Thymus (tissue), 11 donors: ENCODE measurements at regions not wholly inside any gene's neighbourhood (a gene's known extent, or its start where the extent isn't known, plus 50 kb on each side); places are given as distances from the start of the nearest gene placed in this dataset.

Experiments
- DNase-seq, 9 donors: peaks; one replicate each; pipeline ENCODE4 v3.0.0-alpha.2; 2013; ENCODE audit warnings: low spot score in 9 of 9, low read depth in 6 of 9, missing footprints in 1 of 9
- H3K27ac ChIP-seq, 2 donors: one replicate each; pipeline ENCODE4 v1.5.1; 2013; ENCODE audit warnings: control low read depth in 1 of 2, low read depth in 1 of 2, low read length in 1 of 2, mild to moderate bottlenecking in 1 of 2, moderate library complexity in 1 of 2
- H3K27me3 ChIP-seq, 2 donors: one replicate each; pipeline ENCODE4 v1.5.1; 2013; ENCODE audit warnings: low read length in 1 of 2; ENCODE audit not compliant: control insufficient read depth in 2 of 2, insufficient read depth in 1 of 2
- H3K36me3 ChIP-seq, 2 donors: one replicate each; pipeline ENCODE4 v1.5.1; 2013; ENCODE audit warnings: low read length in 1 of 2, mild to moderate bottlenecking in 1 of 2, moderate library complexity in 1 of 2; ENCODE audit not compliant: control insufficient read depth in 2 of 2, insufficient read depth in 2 of 2
- H3K4me1 ChIP-seq, 2 donors: one replicate each; pipeline ENCODE4 v1.5.1; 2013; ENCODE audit warnings: low read length in 2 of 2; ENCODE audit not compliant: control insufficient read depth in 2 of 2, insufficient read depth in 2 of 2
- H3K4me3 ChIP-seq, 2 donors: one replicate each; pipeline ENCODE4 v1.5.1; 2013; ENCODE audit warnings: low read length in 2 of 2, control low read depth in 1 of 2, mild to moderate bottlenecking in 1 of 2
- H3K9me3 ChIP-seq, 2 donors: one replicate each; pipeline ENCODE4 v1.5.1; 2013; ENCODE audit warnings: low read length in 1 of 2, mild to moderate bottlenecking in 1 of 2; ENCODE audit not compliant: control insufficient read depth in 2 of 2, insufficient read depth in 1 of 2
- WGBS: extraction: QIAGEN DNeasy Blood & Tissue Kit; methylation state at CpG from one replicate; pipeline ENCODE4 v1.1.7; 2013; 5-methylcytosine and 5-hydroxymethylcytosine counted together
- donor health status: healthy.

GRCh38 chrX:10783451-10783995 is 163.1 kb upstream of the MID1 start:
- H3K4me1 ChIP-seq: no peaks in the 10 kb centered on the region
- no peak overlapping the region for H3K27ac ChIP-seq
- 97% methylated on average over 2 of the region's 2 CpGs for WGBS
- no peak for DNase-seq
- no peak overlapping the region for H3K4me3 ChIP-seq
- H3K36me3 ChIP-seq: no peaks in the 10 kb centered on the region
- H3K9me3 ChIP-seq: no peaks in the 10 kb centered on the region
- H3K27me3 ChIP-seq: no peaks in the 10 kb centered on the region

DNA sequence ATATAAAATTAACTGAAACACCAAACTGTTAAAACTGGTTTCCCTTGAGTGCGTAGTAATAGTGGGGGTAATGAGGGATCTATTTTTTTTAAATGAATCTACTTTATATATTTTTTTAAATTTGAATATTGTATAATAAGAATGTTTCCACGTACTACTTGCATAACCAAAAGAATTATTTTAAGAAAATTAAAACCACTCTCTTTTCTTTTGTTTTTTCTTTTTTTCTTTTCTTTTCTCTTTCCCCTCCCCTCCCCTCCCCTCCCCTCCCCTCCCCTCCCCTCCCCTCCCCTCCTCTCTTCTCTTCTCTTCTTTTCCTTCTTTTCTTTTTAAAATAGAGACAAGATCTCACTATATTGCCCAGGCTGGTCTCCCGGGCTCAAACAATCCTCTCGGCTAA is 166.9 kb upstream of the MID1 start:
- DNase-seq: no peak
- 95% methylated on average over 4 of the region's 4 CpGs for WGBS
- no peak overlapping the region for H3K4me3 ChIP-seq
- H3K27ac ChIP-seq: no peak overlapping the region
- H3K36me3 ChIP-seq: no peaks in the 10 kb centered on the region
- H3K27me3 ChIP-seq: no peaks in the 10 kb centered on the region
- H3K9me3 ChIP-seq: no peaks in the 10 kb centered on the region
- H3K4me1 ChIP-seq: no peaks in the 10 kb centered on the region

DNA sequence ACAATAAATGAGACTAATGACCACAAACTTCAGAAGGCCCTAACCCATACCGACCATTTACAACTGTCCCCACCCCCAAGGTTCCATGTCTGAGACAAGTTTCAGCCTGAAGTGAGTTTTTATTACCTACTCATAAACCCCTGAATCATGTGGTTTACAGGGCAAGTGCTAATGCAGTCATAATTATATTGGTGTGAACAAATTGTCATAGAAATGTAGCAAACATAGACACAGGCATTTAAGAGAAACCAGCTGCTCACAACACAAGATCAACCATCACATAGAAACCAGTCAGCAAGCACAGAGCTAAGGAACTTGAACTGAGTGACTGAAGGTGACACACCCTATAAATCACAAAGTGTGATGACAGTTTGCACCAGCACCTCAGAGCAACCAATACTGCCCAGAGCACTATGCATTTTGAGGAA is 173.8 kb upstream of the MID1 start:
- no peaks in the 10 kb centered on the region for H3K4me1 ChIP-seq
- 79% methylated on average over 1 of the region's 1 CpG for WGBS
- DNase-seq: no peak
- H3K27ac ChIP-seq: no peak overlapping the region
- no peaks in the 10 kb centered on the region for H3K9me3 ChIP-seq
- H3K4me3 ChIP-seq: no peak overlapping the region
- no peaks in the 10 kb centered on the region for H3K36me3 ChIP-seq
- H3K27me3 ChIP-seq: no peaks in the 10 kb centered on the region

DNA sequence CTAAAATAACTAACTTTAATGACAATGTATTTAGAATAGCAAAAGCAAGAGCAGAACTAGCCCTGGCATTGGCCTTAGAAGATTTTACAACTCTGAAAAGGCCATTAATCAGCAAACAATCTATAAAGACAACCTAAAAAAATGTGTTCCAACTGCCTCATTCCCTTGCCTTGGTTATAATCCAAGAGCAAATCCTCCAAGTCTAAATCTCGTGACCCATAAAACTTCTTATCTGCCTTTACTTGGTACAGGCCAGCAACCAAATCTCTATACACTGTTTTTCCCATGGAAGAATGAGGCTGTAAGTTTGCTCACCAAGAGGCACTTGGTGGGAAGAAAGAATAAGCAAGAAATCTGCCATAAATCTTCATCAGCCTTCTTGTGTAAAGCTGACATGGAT is 175.3 kb upstream of the MID1 start:
- no peaks in the 10 kb centered on the region for H3K27me3 ChIP-seq
- no peaks in the 10 kb centered on the region for H3K4me1 ChIP-seq
- no peaks in the 10 kb centered on the region for H3K9me3 ChIP-seq
- no peak overlapping the region for H3K27ac ChIP-seq
- DNase-seq: no peak
- 94% methylated on average over 1 of the region's 1 CpG for WGBS
- H3K4me3 ChIP-seq: no peak overlapping the region
- H3K36me3 ChIP-seq: no peaks in the 10 kb centered on the region

DNA sequence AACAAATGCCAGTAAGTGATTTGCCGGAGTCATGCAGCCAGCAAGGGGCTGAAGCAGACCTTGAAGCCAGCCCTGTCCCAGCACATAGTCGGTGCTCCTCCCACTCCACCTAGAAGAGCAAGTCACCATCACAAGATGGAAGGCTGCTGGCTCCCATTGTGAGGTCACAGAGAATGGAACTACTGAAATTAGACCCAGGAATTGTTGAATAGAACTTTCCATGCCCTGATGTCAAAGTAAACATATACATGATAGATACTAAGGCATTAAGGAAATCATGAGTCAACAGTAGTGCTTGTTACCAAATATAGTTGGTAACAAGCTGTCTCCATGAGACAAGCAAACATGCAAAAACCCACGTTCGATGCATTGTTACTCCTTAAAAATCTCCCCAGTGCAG is 177.1 kb upstream of the MID1 start:
- no peaks in the 10 kb centered on the region for H3K9me3 ChIP-seq
- WGBS: 94% methylated on average over 4 of the region's 4 CpGs
- H3K27ac ChIP-seq: no peak overlapping the region
- DNase-seq: no peak
- no peaks in the 10 kb centered on the region for H3K4me1 ChIP-seq
- no peaks in the 10 kb centered on the region for H3K27me3 ChIP-seq
- H3K36me3 ChIP-seq: no peaks in the 10 kb centered on the region
- no peak overlapping the region for H3K4me3 ChIP-seq

- DNase-seq: no peak
- WGBS: 92% methylated on average over 3 of the region's 3 CpGs
- no peak overlapping the region for H3K4me3 ChIP-seq
- H3K27me3 ChIP-seq: no peaks in the 10 kb centered on the region
- H3K9me3 ChIP-seq: no peaks in the 10 kb centered on the region
- no peaks in the 10 kb centered on the region for H3K4me1 ChIP-seq
- H3K27ac ChIP-seq: no peak overlapping the region
- no peaks in the 10 kb centered on the region for H3K36me3 ChIP-seq
These were observed 177.7 kb upstream of the MID1 start for GRCh38 chrX:10798041-10798440.

- Histone ChIP-seq H3K36me3 (no peaks in the 10 kb centered on the region), H3K4me1 (no peaks in the 10 kb centered on the region), H3K27me3 (no peaks in the 10 kb centered on the region), H3K9me3 (no peaks in the 10 kb centered on the region), H3K27ac (no peak overlapping the region), H3K4me3 (no peak overlapping the region)
- no peak for DNase-seq
These were observed 180.4 kb upstream of the MID1 start for GRCh38 chrX:10800796-10801195.

DNA sequence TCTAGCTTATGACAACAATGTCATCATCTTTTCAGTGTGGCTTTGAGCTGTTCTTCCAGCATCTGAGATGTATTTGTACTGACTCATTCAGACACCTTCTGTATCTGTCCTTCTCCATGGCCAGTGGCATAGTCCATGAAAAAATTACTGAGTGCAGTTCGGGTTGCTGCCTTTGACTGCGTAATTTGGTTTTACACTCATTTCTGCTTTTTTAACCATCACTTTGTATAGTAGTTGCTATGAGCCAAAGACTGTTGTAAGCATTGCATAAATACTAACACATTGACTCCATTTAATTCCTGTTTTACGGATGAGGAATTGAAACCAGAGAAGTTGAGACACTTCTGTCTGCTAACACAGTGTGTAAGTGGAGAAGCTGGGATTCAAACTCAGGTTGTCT is 190.7 kb upstream of the MID1 start:
- DNase-seq: no peak
- H3K36me3 ChIP-seq: no peaks in the 10 kb centered on the region
- H3K4me1 ChIP-seq: no peaks in the 10 kb centered on the region
- no peak overlapping the region for H3K4me3 ChIP-seq
- no peaks in the 10 kb centered on the region for H3K9me3 ChIP-seq
- 98% methylated on average over 3 of the region's 3 CpGs for WGBS
- no peak overlapping the region for H3K27ac ChIP-seq
- H3K27me3 ChIP-seq: no peaks in the 10 kb centered on the region

DNA sequence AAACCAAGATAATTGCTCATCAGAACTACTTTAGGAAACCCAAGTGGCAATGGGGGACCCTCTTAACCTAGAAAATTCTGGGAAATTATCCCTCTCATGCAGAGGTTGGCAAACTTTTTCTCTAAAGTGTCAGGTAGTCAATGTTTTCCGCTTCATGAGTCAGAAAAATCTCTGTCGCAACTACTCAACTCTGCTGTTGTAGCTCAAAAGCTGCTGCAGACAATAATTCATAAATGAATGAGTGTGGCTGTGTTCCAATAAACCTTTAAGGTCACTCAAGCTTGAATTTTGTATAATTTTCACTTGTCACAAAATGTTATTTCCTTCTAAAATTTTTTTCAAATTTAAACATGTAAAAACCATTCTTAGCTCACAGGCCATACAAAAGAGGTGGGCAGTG is 193.4 kb upstream of the MID1 start:
- H3K27ac ChIP-seq: no peak overlapping the region
- no peaks in the 10 kb centered on the region for H3K9me3 ChIP-seq
- no peaks in the 10 kb centered on the region for H3K4me1 ChIP-seq
- no peaks in the 10 kb centered on the region for H3K36me3 ChIP-seq
- no peak overlapping the region for H3K4me3 ChIP-seq
- no peaks in the 10 kb centered on the region for H3K27me3 ChIP-seq
- WGBS: 92% methylated on average over 2 of the region's 2 CpGs
- DNase-seq: no peak

GRCh38 chrX:10818651-10819050 is 198.3 kb upstream of the MID1 start:
- Histone ChIP-seq H3K36me3 (no peaks in the 10 kb centered on the region), H3K9me3 (no peaks in the 10 kb centered on the region), H3K4me1 (no peaks in the 10 kb centered on the region), H3K27me3 (no peaks in the 10 kb centered on the region), H3K4me3 (no peak overlapping the region), H3K27ac (no peak overlapping the region)
- no peak for DNase-seq
